H1 (cell line): ENCODE measurements at regions not wholly inside any gene's neighbourhood (a gene's known extent, or its start where the extent isn't known, plus 50 kb on each side); places are given as distances from the start of the nearest gene placed in this dataset.

Source experiments
- CTCF ChIA-PET: fragments of 300-600 bp; sonication (Branson Sonifier 250); formaldehyde crosslinking; loops from one replicate; lab custom pipeline; 2021; ENCODE audit not compliant: partially characterized antibody; lab: Charles Lee
- POLR2A ChIA-PET: fragments of 300-600 bp; sonication (Branson Sonifier 250); formaldehyde crosslinking; loops from one replicate; lab custom pipeline; 2021; ENCODE audit warnings: inconsistent platforms; ENCODE audit not compliant: partially characterized antibody; lab: Charles Lee
- DNase-seq, 2 experiments: peaks; one replicate each; pipeline versions ENCODE4 v3.0.0 to v3.0.0-alpha.2; 2010 to 2022; ENCODE audit warnings: low spot score in 2 of 2, low read depth in 1 of 2, mixed read lengths in 1 of 2
- FAIRE-seq: peaks from 2 replicates; lab custom pipeline; 2011; peaks lifted over from hg19 to GRCh38; lab: Jason Lieb, UNC
- H2AFZ ChIP-seq: 2 replicates; pipeline ENCODE4 v1.8.1; 2012; ENCODE audit warnings: low read length, inconsistent platforms
- H2AK5ac ChIP-seq: 2 replicates; pipeline ENCODE4 v1.6.1; 2013; ENCODE audit warnings: low read depth, low read length
- H2BK120ac ChIP-seq: replicated peaks from 2 replicates; pipeline ENCODE3; 2013; ENCODE audit warnings: low read depth, low read length, inconsistent platforms
- H2BK12ac ChIP-seq: 2 replicates; pipeline ENCODE4 v1.6.1; 2013; ENCODE audit warnings: low read depth, low read length
- H2BK15ac ChIP-seq: 2 replicates; pipeline ENCODE4 v1.6.1; 2013; ENCODE audit warnings: low read length
- H2BK20ac ChIP-seq: 2 replicates; pipeline ENCODE4 v1.6.1; 2013; ENCODE audit warnings: low read length
- H2BK5ac ChIP-seq: 2 replicates; pipeline ENCODE4 v1.6.1; 2013; ENCODE audit warnings: low read depth, low read length
- H3K14ac ChIP-seq: 2 replicates; pipeline ENCODE4 v1.6.1; 2013; ENCODE audit warnings: inconsistent platforms; ENCODE audit not compliant: insufficient read length
- H3K18ac ChIP-seq: 2 replicates; pipeline ENCODE4 v1.6.1; 2013; ENCODE audit warnings: low read length; ENCODE audit errors: extremely low read depth
- H3K23ac ChIP-seq: 2 replicates; pipeline ENCODE4 v1.6.1; 2013; ENCODE audit warnings: inconsistent platforms; ENCODE audit not compliant: insufficient read length
- H3K23me2 ChIP-seq: 2 replicates; pipeline ENCODE4 v1.6.1; 2013; ENCODE audit warnings: low read depth, low read length
- H3K27ac ChIP-seq: 2 replicates; pipeline ENCODE4 v1.6.1; 2011; ENCODE audit warnings: low read depth, low read length, inconsistent platforms
- H3K27me3 ChIP-seq, 4 experiments: replicated peaks in 1 of 4; 1 replicate in 1 of 4; 2 replicates in 3 of 4; pipeline versions ENCODE4 v1.6.1 to v1.8.1; 2011 to 2013; ENCODE audit warnings: low read length in 3 of 4, mild to moderate bottlenecking in 3 of 4, inconsistent platforms in 2 of 4, mixed read lengths in 2 of 4, moderate library complexity in 1 of 4; ENCODE audit not compliant: control insufficient read depth in 3 of 4, insufficient read depth in 3 of 4; ENCODE audit errors: extremely low read depth in 1 of 4
- H3K36me3 ChIP-seq, 4 experiments: 2 replicates each; pipeline versions ENCODE4 v1.6.1 to v1.8.1; 2011 to 2013; ENCODE audit warnings: mild to moderate bottlenecking in 4 of 4, low read length in 3 of 4, moderate library complexity in 2 of 4, control low read depth in 1 of 4, inconsistent platforms in 1 of 4; ENCODE audit not compliant: insufficient read depth in 4 of 4, control insufficient read depth in 2 of 4
- H3K4ac ChIP-seq: replicated peaks from 2 replicates; pipeline ENCODE3; 2013; ENCODE audit warnings: low read length, low read depth, mixed read lengths, inconsistent platforms; ENCODE audit not compliant: insufficient read length
- H3K4me1 ChIP-seq, 4 experiments: replicated peaks in 1 of 4; 1 replicate in 1 of 4; 2 replicates in 3 of 4; pipeline versions ENCODE4 v1.6.1 to v1.8.1; 2011 to 2013; ENCODE audit warnings: low read length in 3 of 4, inconsistent platforms in 2 of 4, mixed read lengths in 1 of 4; ENCODE audit not compliant: insufficient read depth in 4 of 4, control insufficient read depth in 3 of 4
- H3K4me2 ChIP-seq, 2 experiments: 2 replicates each; pipeline versions ENCODE4 v1.6.1 to v1.8.1; 2011 to 2013; ENCODE audit warnings: low read depth in 2 of 2, low read length in 2 of 2, control low read depth in 1 of 2, inconsistent platforms in 1 of 2, mild to moderate bottlenecking in 1 of 2; ENCODE audit not compliant: insufficient read depth in 1 of 2
- H3K4me3 ChIP-seq, 4 experiments: fragments of 200-600, 300-600 bp in 1 of 4; sonication (generic), shearing (Covaris generic), sonication (Bioruptor Twin) in 1 of 4; 2 replicates each; pipeline versions ENCODE4 v1.5.1 to v1.8.1; 2011 to 2016; ENCODE audit warnings: low read length in 4 of 4, low read depth in 3 of 4, control low read depth in 2 of 4, inconsistent platforms in 2 of 4, mild to moderate bottlenecking in 2 of 4, mixed read lengths in 1 of 4, moderate library complexity in 1 of 4; ENCODE audit not compliant: insufficient read depth in 2 of 4; ENCODE audit errors: extremely low read depth in 1 of 4
- H3K56ac ChIP-seq: replicated peaks from 2 replicates; pipeline ENCODE3; 2013; ENCODE audit warnings: low read depth, mild to moderate bottlenecking, mixed read lengths, low read length, inconsistent platforms; ENCODE audit not compliant: insufficient read length
- H3K79me1 ChIP-seq: 2 replicates; pipeline ENCODE4 v1.6.1; 2013; ENCODE audit warnings: low read depth, low read length, control low read depth
- H3K79me2 ChIP-seq, 2 experiments: 2 replicates each; pipeline versions ENCODE4 v1.6.1 to v1.8.1; 2012 to 2013; ENCODE audit warnings: low read length in 2 of 2, mild to moderate bottlenecking in 2 of 2, inconsistent platforms in 1 of 2; ENCODE audit not compliant: insufficient read depth in 2 of 2, control insufficient read depth in 1 of 2
- H3K9ac ChIP-seq, 4 experiments: replicated peaks in 1 of 4; 1 replicate in 1 of 4; 2 replicates in 3 of 4; pipeline versions ENCODE4 v1.6.1 to v1.8.1; 2011 to 2013; ENCODE audit warnings: low read depth in 3 of 4, low read length in 3 of 4, control low read depth in 2 of 4, mild to moderate bottlenecking in 2 of 4, moderate library complexity in 2 of 4, inconsistent platforms in 1 of 4; ENCODE audit errors: extremely low read depth in 1 of 4
- H3K9me3 ChIP-seq, 2 experiments: 2 replicates each; pipeline versions ENCODE4 v1.6.1 to v1.8.1; 2012 to 2013; ENCODE audit warnings: mild to moderate bottlenecking in 2 of 2, moderate library complexity in 2 of 2, control low read depth in 1 of 2, inconsistent platforms in 1 of 2, low read depth in 1 of 2, low read length in 1 of 2, mixed read lengths in 1 of 2; ENCODE audit not compliant: insufficient read depth in 2 of 2
- H4K20me1 ChIP-seq, 2 experiments: replicated peaks in 1 of 2; 2 replicates each; pipeline versions ENCODE3 to v1.8.1; 2011 to 2013; ENCODE audit warnings: inconsistent platforms in 2 of 2, low read length in 2 of 2, mild to moderate bottlenecking in 1 of 2; ENCODE audit not compliant: insufficient read depth in 2 of 2, control insufficient read depth in 1 of 2
- H4K5ac ChIP-seq: 2 replicates; pipeline ENCODE4 v1.6.1; 2013; ENCODE audit warnings: low read length, low read depth, mixed read lengths, inconsistent platforms; ENCODE audit not compliant: insufficient read length
- H4K8ac ChIP-seq: 2 replicates; pipeline ENCODE4 v1.8.0; 2013; ENCODE audit warnings: mild to moderate bottlenecking, moderate library complexity, low read length, inconsistent platforms; ENCODE audit not compliant: insufficient read depth; ENCODE audit errors: extremely low read depth
- H4K91ac ChIP-seq: replicated peaks from 2 replicates; pipeline ENCODE3; 2013; ENCODE audit warnings: low read length, mixed read lengths, inconsistent platforms; ENCODE audit not compliant: insufficient read length
- JUN ChIP-seq: IDR thresholded peaks from 2 replicates; pipeline ENCODE4 v1.6.1; 2011; ENCODE audit warnings: low read depth, mild to moderate bottlenecking, improper control_type of control experiment, low read length
- KDM5A ChIP-seq: fragments of 200-600 bp; IDR thresholded peaks from 2 replicates; pipeline ENCODE4 v1.7.1; 2012; ENCODE audit warnings: mild to moderate bottlenecking, low read length, inconsistent platforms, mixed read lengths
- SUZ12 ChIP-seq: fragments of 200-600 bp; sonication (generic); IDR thresholded peaks from 2 replicates; pipeline ENCODE4 v1.6.1; 2012; ENCODE audit warnings: mild to moderate bottlenecking, inconsistent platforms, low read length, moderate library complexity, mixed read lengths
- WGBS, 2 experiments: shearing (Covaris generic) in 1 of 2; methylation state at CpG; one replicate each; pipeline versions ENCODE4 v1.1.6 to v1.1.7; 2013 to 2015; ENCODE audit warnings: low lambda C conversion rate in 2 of 2, mixed read lengths in 2 of 2, inconsistent platforms in 1 of 2, low coverage in 1 of 2, missing lambda C conversion rate in 1 of 2; ENCODE audit not compliant: insufficient replicate concordance in 2 of 2, insufficient coverage in 1 of 2, insufficient read length in 1 of 2; ENCODE audit errors: extremely low coverage in 1 of 2, missing lambda C conversion rate in 1 of 2; 5-methylcytosine and 5-hydroxymethylcytosine counted together

- Histone ChIP-seq H2AK5ac (no peak overlapping the region), H3K4ac (no peak overlapping the region), H3K56ac (no peak overlapping the region), H3K27ac (no peak overlapping the region), H3K4me1 (peaks cover 0 to 3% (median 0%) of the 10 kb centered on the region in 4 experiments; a peak in 3 of 7 replicates), H3K9ac (no peak overlapping the region), H3K27me3 (no peaks in the 10 kb centered on the region), H3K36me3 (no peaks in the 10 kb centered on the region), H3K14ac (no peak overlapping the region), H3K4me3 (no peak overlapping the region), H2BK15ac (no peak overlapping the region), H3K4me2 (no peak overlapping the region), H3K18ac (no peak overlapping the region), H4K91ac (no peak overlapping the region), H3K79me2 (no peaks in the 10 kb centered on the region), H2BK20ac (no peak overlapping the region), H2AFZ (no peak overlapping the region; the same call in 1 of the 2 replicates), H3K79me1 (no peaks in the 10 kb centered on the region), H2BK5ac (no peak overlapping the region), H3K9me3 (no peaks in the 10 kb centered on the region), H4K20me1 (no peaks in the 10 kb centered on the region), H4K5ac (no peak overlapping the region), H3K23me2 (no peaks in the 10 kb centered on the region), H2BK12ac (no peak overlapping the region), H4K8ac (no peak overlapping the region), H3K23ac (no peak overlapping the region), H2BK120ac (no peak overlapping the region)
- POLR2A ChIA-PET, result no interaction called here
- no peak for DNase-seq
- FAIRE-seq, result no peak
- CTCF ChIA-PET, result interaction anchor here (0.8 to 3.1 kb wide), 3 partner anchors 9 to 43 kb away, joined by 3 to 11 read pairs (median 3); no protein-coding TSS in a partner anchor
- 58% methylated on average over 2 of the region's 2 CpGs; no CpG with 5 or more reads in 1 of the 2 experiments for WGBS, 2 experiments
- TF ChIP-seq SUZ12 (no peak), KDM5A (no peak), JUN (no peak)
Measured at GRCh38 chr9:105083256-105083655, 155.3 kb upstream of the ABCA1 start.
